Spleen (tissue), 11 donors: ENCODE measurements at regions not wholly inside any gene's neighbourhood (a gene's known extent, or its start where the extent isn't known, plus 50 kb on each side); places are given as distances from the start of the nearest gene placed in this dataset.

Experiments used
- DNase-seq: peaks from one replicate; pipeline ENCODE4 v3.0.0-alpha.2; 2020
- H3K27ac ChIP-seq, 8 donors: fragments of 200-600 bp; sonication (generic) in 7 of 8; 1 replicate in 4 of 8; 2 replicates in 4 of 8; pipeline versions ENCODE4 v1.5.0 to v1.8.0; 2016 to 2021; ENCODE audit warnings: inconsistent platforms in 4 of 8, mild to moderate bottlenecking in 4 of 8, moderate library complexity in 1 of 8
- H3K27me3 ChIP-seq, 7 donors: fragments of 200-600 bp; sonication (generic) in 6 of 7; replicated peaks in 1 of 7; 1 replicate in 4 of 7; 2 replicates in 3 of 7; pipeline versions ENCODE4 v1.5.0 to v1.8.0; 2016 to 2021; ENCODE audit warnings: inconsistent platforms in 3 of 7, mild to moderate bottlenecking in 1 of 7
- H3K36me3 ChIP-seq, 6 donors: fragments of 200-600 bp; sonication (generic) in 5 of 6; 1 replicate in 4 of 6; 2 replicates in 2 of 6; pipeline versions ENCODE4 v1.5.0 to v1.8.0; 2016 to 2021; ENCODE audit warnings: inconsistent platforms in 2 of 6
- H3K4me1 ChIP-seq, 6 donors: fragments of 200-600 bp; sonication (generic) in 5 of 6; 1 replicate in 3 of 6; 2 replicates in 3 of 6; pipeline versions ENCODE4 v1.5.0 to v1.8.0; 2016 to 2021; ENCODE audit warnings: inconsistent platforms in 3 of 6
- H3K4me3 ChIP-seq, 8 donors: fragments of 200-600 bp; sonication (generic) in 7 of 8; 1 replicate in 4 of 8; 2 replicates in 4 of 8; pipeline versions ENCODE4 v1.5.0 to v1.8.0; 2016 to 2021; ENCODE audit warnings: inconsistent platforms in 4 of 8, mild to moderate bottlenecking in 4 of 8, moderate library complexity in 2 of 8
- H3K9me3 ChIP-seq, 8 donors: fragments of 200-600 bp; sonication (generic) in 7 of 8; 1 replicate in 4 of 8; 2 replicates in 4 of 8; pipeline versions ENCODE4 v1.5.0 to v1.8.0; 2016 to 2021; ENCODE audit warnings: inconsistent platforms in 4 of 8
- CTCF ChIP-seq, 11 experiments: fragments of 200-600 bp in 7 of 11; fragments of 450-650 bp in 4 of 11; sonication (generic) in 4 of 11; IDR thresholded peaks in 8 of 11; conservative IDR thresholded peaks in 3 of 11; 1 replicate in 7 of 11; 2 replicates in 4 of 11; pipeline versions ENCODE4 v1.4.0 to v1.8.0; 2016 to 2021; ENCODE audit warnings: antibody characterized with exemption in 11 of 11, inconsistent platforms in 4 of 11, mild to moderate bottlenecking in 1 of 11
- POLR2A ChIP-seq, 3 donors: fragments of 450-650 bp; IDR thresholded peaks; one replicate each; pipeline ENCODE4 v1.5.1; 2017; ENCODE audit warnings: antibody characterized with exemption in 3 of 3, mild to moderate bottlenecking in 1 of 3
- POLR2AphosphoS5 ChIP-seq, 3 donors: sonication (generic); formaldehyde crosslinking; IDR thresholded peaks; one replicate each; pipeline ENCODE4 v1.5.1; 2017; ENCODE audit warnings: antibody characterized with exemption in 3 of 3
- WGBS, 5 donors: extraction: QIAGEN DNeasy Blood & Tissue Kit in 3 of 5; methylation state at CpG; one replicate each; pipeline versions ENCODE4 v1.1.5 to v1.1.7; 2013 to 2018; 5-methylcytosine and 5-hydroxymethylcytosine counted together
- intact Hi-C: fragments of 100-400 bp; cut with DNase I; formaldehyde crosslinking; loops from one replicate; pipeline ENCODE4 v1.15.0; 2023; ENCODE audit warnings: low total_unique reads
- donor health status: healthy with polysubstance abuse.
- donor health status: DM: no; HTN: no; CAD: no; lungs with moderate emphysema.
- donor health status: DM: no; HTN: no; CAD: no.
- donor health status: Bipolar disorder and iron deficiency.
- donor health status: healthy.
- donor health status: DM: no; HTN: no; CAD: no.
- donor health status: DM: yes; HTN: yes; CAD: no.

- no peak overlapping the region for H3K4me3 ChIP-seq
- intact Hi-C loops: no loop called here
- H3K9me3 ChIP-seq: no peaks in the 10 kb centered on the region
- H3K4me1 ChIP-seq: peaks cover 0 to 11% (median 2%) of the 10 kb centered on the region in 6 donors
- H3K27me3 ChIP-seq: no peaks in the 10 kb centered on the region
- no peak overlapping the region for H3K27ac ChIP-seq
- H3K36me3 ChIP-seq: no peaks in the 10 kb centered on the region
- 84 to 92% (median 91%) methylated on average over 11 to 12 of the region's 12 CpGs for WGBS, 5 donors
- TF ChIP-seq CTCF (IDR thresholded peaks at IDR 0.05 in 8 of 11, conservative IDR thresholded peaks at IDR 0.05 in 3 of 11) (no peak), POLR2A (IDR thresholded peaks at IDR 0.05) (no peak), POLR2AphosphoS5 (IDR thresholded peaks at IDR 0.05) (no peak)
- DNase-seq: no peak
Measured at GRCh38 chr18:73691624-73692023, 456.0 kb downstream of the FBXO15 start.

GRCh38 chr18:73691118-73691517 lies 456.5 kb downstream of the FBXO15 start:
- Histone ChIP-seq H3K27me3 (no peaks in the 10 kb centered on the region), H3K36me3 (no peaks in the 10 kb centered on the region), H3K9me3 (no peaks in the 10 kb centered on the region), H3K4me1 (peaks cover 0 to 11% (median 2%) of the 10 kb centered on the region in 6 donors), H3K4me3 (no peak overlapping the region), H3K27ac (no peak overlapping the region)
- 50 to 68% (median 56%) methylated on average over 6 of the region's 6 CpGs for WGBS, 5 donors
- TF ChIP-seq POLR2A (IDR thresholded peaks at IDR 0.05): no peak
- TF ChIP-seq POLR2AphosphoS5 (IDR thresholded peaks at IDR 0.05): no peak
- no peak for TF ChIP-seq CTCF (IDR thresholded peaks at IDR 0.05 in 8 of 11, conservative IDR thresholded peaks at IDR 0.05 in 3 of 11)
- intact Hi-C loops: no loop called here
- no peak for DNase-seq

GRCh38 chr18:73690222-73690621 lies 457.4 kb downstream of the FBXO15 start:
- no peaks in the 10 kb centered on the region for H3K27me3 ChIP-seq
- TF ChIP-seq POLR2AphosphoS5 (IDR thresholded peaks at IDR 0.05) (no peak), CTCF (IDR thresholded peaks at IDR 0.05 in 8 of 11, conservative IDR thresholded peaks at IDR 0.05 in 3 of 11) (no peak), POLR2A (IDR thresholded peaks at IDR 0.05) (no peak)
- no peaks in the 10 kb centered on the region for H3K36me3 ChIP-seq
- peaks cover 0 to 11% (median 2%) of the 10 kb centered on the region in 6 donors for H3K4me1 ChIP-seq
- intact Hi-C loops: no loop called here
- 55 to 75% (median 70%) methylated on average over 3 of the region's 3 CpGs for WGBS, 5 donors
- no peaks in the 10 kb centered on the region for H3K9me3 ChIP-seq
- DNase-seq: no peak
- H3K4me3 ChIP-seq: no peak overlapping the region
- no peak overlapping the region for H3K27ac ChIP-seq

GRCh38 chr18:73688851-73689711 lies 458.6 kb downstream of the FBXO15 start:
- TF ChIP-seq POLR2AphosphoS5 (IDR thresholded peaks at IDR 0.05): no peak

More at GRCh38 chr18:73688851-73689711, 458.6 kb downstream of the FBXO15 start:
- H3K36me3 ChIP-seq: no peaks in the 10 kb centered on the region
- H3K4me1 ChIP-seq: peaks cover 0 to 11% (median 2%) of the 10 kb centered on the region in 6 donors
- DNase-seq: no peak
- 49 to 68% (median 60%) methylated on average over 9 of the region's 9 CpGs for WGBS, 5 donors
- no peaks in the 10 kb centered on the region for H3K27me3 ChIP-seq
- H3K27ac ChIP-seq: no peak overlapping the region
- H3K4me3 ChIP-seq: no peak overlapping the region
- intact Hi-C loops: no loop called here
- no peaks in the 10 kb centered on the region for H3K9me3 ChIP-seq
